Fibroblast of skin of left quadriceps (primary cell): ENCODE measurements at regions not wholly inside any gene's neighbourhood (a gene's known extent, or its start where the extent isn't known, plus 50 kb on each side); places are given as distances from the start of the nearest gene placed in this dataset.
"Not testable (repeated sequence)": the region's sequence is repeated elsewhere in the genome, so short reads cannot be mapped to it uniquely, and the experiment has no call there.

Experiments used
- DNase-seq, 2 experiments: peaks; one replicate each; pipeline ENCODE4 v3.0.0-alpha.2; 2013; ENCODE audit warnings: low read depth in 2 of 2

- no peak for DNase-seq
Measured at GRCh38 chr12:83256562-83256961, 569.9 kb downstream of the TMTC2 start.

- DNase-seq, result no peak
Measured at GRCh38 chr12:83250866-83251265, 564.2 kb downstream of the TMTC2 start.

DNA sequence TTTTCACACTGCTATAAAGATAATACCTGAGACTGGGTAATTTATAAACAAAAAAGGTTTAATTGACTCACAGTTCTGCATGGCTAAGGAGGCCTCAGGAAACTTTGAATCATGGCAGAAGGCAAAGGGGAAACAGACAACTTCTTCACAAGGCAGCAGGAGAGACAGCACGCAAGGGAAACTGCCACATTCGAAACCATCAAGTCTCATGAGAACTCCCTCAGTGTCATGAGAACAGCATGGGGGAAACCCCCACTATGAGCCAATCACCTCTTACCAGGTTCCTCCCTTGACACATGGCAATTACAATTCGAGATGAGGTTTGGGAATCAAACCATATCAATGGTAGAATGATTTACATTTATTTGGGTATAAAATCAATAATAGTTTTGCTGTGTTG lies 558.5 kb downstream of the TMTC2 start:
- DNase-seq, result no peak

GRCh38 chr12:83244001-83244400 lies 557.3 kb downstream of the TMTC2 start:
- no peak for DNase-seq

DNA sequence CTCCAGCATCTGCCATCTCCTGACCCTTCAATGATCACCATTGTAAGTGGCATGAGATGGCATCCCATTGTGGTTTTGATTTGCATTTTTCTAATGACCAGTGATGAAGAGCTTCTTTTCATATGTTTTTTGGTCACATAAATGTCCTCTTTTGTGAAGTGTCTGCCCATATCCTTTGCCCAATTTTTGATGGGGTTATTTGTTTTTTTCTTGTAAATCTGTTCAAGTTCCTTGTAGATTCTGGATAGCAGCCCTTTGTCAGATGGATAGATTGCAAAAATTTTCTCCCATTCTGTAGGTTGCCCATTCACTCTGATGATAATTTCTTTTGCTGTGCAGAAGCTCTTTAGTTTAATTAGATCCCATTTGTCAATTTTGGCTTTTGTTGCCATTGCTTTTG lies 547.3 kb downstream of the TMTC2 start:
- not testable (repeated sequence) for DNase-seq

- not testable (repeated sequence) for DNase-seq
Measured at GRCh38 chr12:83226960-83227359, 540.3 kb downstream of the TMTC2 start.

DNA sequence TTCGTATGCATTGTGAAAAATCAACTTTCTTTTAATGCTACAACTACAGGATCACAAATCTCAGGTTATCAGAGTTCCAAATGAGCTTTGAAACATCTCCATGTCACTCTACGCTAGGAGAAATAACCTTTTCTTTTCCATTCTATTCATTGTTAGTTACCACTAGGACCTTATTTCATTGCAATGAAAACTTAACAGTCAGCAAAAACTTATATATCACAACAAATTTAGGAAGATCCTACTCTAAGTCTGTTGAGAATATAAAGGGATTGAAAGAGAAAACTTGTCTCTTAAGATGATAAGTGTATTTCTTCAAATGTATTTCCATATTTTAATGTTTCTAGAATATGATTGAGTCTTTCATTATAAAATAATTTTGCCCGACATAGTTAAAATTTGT lies 539.1 kb downstream of the TMTC2 start:
- DNase-seq, result no peak

GRCh38 chr12:83224012-83224411 lies 537.3 kb downstream of the TMTC2 start:
- no peak for DNase-seq

GRCh38 chr12:83220774-83221173 lies 534.1 kb downstream of the TMTC2 start:
- no peak for DNase-seq

GRCh38 chr12:83216230-83216629 lies 529.5 kb downstream of the TMTC2 start:
- no peak for DNase-seq

DNA sequence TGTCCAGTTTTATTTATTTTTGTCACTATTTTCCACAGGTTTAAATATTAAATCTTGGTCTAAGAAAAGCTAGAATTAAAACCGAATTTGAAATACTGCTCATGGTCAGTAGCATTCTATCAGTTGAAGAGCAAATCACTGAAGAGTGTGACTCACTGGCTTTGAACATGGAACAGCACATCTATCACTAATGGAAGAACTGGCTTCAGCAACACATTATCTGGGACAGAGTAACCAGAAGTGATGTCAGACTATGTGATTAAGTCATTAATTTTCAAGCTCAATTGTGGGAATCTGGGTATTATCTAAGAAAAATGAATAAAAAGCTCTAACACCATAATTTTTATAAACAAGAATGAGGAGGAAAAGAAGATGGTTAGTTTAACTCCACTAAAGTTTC lies 527.5 kb downstream of the TMTC2 start:
- DNase-seq, result no peak

DNA sequence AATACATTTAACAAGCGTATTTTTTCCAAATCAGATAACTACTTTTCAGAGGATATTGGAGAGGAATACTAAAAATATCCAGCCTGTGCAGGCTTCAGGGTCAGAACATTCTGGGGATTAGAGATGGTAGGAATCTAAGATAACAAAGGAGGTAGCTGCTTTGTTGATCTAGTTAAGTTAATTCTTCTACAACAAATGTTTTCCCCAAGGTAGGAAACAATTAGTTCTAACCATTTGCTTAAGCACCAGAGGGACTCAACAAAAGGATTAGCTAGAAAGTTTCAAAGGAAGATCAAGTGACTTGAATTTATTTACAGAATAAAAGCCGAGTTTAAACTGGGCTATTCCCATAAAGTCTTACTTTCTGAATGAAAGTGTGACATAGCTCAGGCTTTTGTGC lies 524.2 kb downstream of the TMTC2 start:
- no peak for DNase-seq

- DNase-seq, result no peak
Measured at GRCh38 chr12:83199069-83199468, 512.4 kb downstream of the TMTC2 start.

DNA sequence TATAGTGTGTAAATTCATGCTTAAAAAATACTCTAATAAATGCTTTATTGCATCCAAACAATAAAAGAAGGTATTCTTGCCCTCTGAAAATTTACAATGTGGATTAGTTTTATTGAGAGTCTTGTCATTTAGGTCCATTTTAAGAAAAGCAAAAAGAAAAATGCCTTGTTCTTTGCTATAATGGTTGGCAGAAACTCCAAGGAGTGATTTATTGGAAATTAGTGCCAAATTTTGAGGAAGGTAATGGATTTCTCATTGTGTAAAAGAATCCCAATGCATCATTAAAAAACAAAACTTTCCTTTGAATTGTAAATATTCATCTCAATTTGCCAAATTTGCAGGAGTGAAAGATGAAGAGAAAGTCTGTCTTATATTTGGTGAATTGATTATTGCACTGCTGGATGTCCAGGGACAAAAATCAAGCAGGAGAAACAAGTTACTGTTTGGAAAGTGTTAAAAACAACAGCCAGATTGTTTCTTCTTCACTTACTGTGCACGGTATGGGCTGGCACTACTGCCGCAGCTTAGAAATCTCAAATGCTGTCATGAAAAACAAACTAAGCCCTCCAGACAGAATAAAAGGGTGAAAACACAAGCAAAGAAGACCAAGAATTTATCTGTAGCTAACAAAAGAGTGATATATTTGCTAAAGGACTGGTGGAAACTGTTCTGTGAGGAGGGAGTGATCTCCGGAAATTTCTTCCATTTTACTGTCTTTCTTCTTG lies 511.7 kb downstream of the TMTC2 start:
- no peak for DNase-seq

GRCh38 chr12:83197483-83197914 lies 510.8 kb downstream of the TMTC2 start:
- no peak for DNase-seq

DNA sequence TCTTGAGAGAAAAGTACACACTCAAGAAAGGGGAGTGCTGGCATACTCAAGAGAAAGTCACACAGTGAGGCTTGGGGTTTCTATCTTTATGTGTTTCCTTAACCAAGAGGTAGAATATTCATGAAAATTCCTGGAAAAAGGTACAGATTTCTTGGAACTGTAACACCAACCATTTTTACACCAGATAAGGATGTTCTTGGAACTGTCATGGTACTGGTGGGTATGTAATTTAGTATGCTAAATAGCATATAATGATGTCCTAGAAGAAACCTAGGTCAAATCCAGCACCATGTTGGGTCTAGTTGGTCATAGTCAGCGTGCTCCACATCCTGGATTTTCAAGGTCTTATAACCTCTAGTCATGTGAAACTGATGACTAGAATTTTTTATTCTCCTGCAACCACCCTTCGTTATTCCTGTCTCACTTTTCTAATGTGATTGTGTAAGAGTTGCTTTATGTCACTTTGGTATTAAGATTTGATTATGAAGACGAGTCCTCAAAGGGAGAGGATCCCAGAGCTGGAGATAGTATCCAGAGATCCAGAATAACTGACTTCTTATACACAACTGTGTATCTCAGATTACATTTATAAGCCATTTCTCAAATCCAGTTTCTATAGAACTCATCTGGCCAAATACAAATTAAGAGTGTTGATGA lies 510.1 kb downstream of the TMTC2 start:
- DNase-seq, result no peak

DNA sequence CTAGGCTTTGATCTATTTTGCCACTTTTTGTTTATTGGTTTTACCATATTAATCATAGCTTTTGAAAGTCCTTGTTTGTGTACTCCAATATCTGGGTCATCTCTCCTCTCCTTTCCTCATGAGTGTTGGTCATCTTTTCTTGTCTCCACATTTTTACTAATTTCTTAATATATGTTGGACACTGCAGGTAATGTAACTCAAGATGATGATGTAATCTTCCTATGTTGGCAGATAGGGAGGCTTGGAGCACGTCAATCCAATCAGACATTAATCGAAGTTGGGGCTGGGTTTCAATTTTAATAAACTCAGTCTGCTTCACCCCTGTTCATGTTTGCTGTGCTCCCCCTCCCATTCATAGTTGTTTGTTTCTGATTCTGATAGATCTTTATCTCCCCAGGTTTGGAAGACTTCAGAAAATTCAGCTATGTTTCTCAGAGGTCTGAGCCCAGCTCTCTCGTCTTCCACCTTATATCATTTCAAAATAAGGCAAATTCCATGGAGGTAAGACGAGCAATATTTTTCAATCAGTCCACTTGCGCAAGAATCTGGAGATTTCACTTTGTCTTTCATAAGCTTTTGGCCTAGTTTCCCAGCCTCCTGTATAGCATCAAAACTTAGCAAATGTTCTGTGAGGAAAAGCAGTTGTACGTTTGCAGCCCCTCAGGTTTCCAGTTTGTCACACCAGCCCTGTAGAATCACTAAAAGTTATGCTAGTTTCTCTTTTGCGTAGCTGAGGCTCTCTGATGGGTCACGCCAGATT lies 504.1 kb downstream of the TMTC2 start:
- DNase-seq, result no peak

- no peak for DNase-seq
Measured at GRCh38 chr12:83186419-83186818, 499.7 kb downstream of the TMTC2 start.

DNA sequence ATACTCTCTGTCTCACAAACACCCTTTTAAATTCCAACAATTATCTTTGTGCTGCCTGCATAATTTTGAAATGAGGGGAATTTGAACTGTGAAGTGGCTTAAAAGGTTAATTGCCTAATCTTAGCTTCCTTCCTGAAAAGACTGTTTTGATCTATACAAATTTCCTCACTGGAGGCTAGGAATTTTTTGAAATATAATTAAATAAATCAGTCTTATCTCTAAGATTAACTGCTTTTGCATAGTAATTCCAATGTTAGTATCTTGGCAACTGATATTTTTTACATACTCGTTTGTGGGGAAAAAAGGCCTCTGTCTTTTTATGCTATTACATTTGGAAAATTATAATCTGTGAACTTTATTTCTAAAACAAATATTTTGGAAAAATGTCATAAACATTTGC lies 498.5 kb downstream of the TMTC2 start:
- DNase-seq, result no peak
